OCI-LY1 (cell line): ENCODE measurements at regions not wholly inside any gene's neighbourhood (a gene's known extent, or its start where the extent isn't known, plus 50 kb on each side); places are given as distances from the start of the nearest gene placed in this dataset.

Source experiments
- CTCF ChIP-seq: fragments of 200-600 bp; sonication (generic), shearing (Covaris generic); IDR thresholded peaks from 2 replicates; pipeline ENCODE4 v1.5.1; 2017; ENCODE audit warnings: mild to moderate bottlenecking, antibody characterized with exemption, low read length, moderate library complexity, mixed read lengths
- EZH2 ChIP-seq: fragments of 200-600 bp; sonication (generic), shearing (Covaris generic); IDR thresholded peaks from 2 replicates; pipeline ENCODE4 v1.8.0; 2017; ENCODE audit warnings: borderline replicate concordance, mixed run types, mild to moderate bottlenecking, antibody characterized with exemption, low read length, moderate library complexity, mixed read lengths

GRCh38 chr5:15056988-15057592 lies 185.5 kb upstream of the ANKH start:
- TF ChIP-seq CTCF: no peak
- TF ChIP-seq EZH2: no peak
